ENCODE measurements at regions not wholly inside any gene's neighbourhood (a gene's known extent, or its start where the extent isn't known, plus 50 kb on each side); places are given as distances from the start of the nearest gene placed in this dataset.
"Not testable (repeated sequence)": the region's sequence is repeated elsewhere in the genome, so short reads cannot be mapped to it uniquely, and the experiment has no call there.

- TF ChIP-seq, protein P1, sequence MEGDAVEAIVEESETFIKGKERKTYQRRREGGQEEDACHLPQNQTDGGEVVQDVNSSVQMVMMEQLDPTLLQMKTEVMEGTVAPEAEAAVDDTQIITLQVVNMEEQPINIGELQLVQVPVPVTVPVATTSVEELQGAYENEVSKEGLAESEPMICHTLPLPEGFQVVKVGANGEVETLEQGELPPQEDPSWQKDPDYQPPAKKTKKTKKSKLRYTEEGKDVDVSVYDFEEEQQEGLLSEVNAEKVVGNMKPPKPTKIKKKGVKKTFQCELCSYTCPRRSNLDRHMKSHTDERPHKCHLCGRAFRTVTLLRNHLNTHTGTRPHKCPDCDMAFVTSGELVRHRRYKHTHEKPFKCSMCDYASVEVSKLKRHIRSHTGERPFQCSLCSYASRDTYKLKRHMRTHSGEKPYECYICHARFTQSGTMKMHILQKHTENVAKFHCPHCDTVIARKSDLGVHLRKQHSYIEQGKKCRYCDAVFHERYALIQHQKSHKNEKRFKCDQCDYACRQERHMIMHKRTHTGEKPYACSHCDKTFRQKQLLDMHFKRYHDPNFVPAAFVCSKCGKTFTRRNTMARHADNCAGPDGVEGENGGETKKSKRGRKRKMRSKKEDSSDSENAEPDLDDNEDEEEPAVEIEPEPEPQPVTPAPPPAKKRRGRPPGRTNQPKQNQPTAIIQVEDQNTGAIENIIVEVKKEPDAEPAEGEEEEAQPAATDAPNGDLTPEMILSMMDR (IDR thresholded peaks at IDR 0.05; ENCODE audit: low read depth, low read length, poor library complexity, severe bottlenecking), result not testable (repeated sequence)
- TF ChIP-seq EZH2phosphoT487 (IDR thresholded peaks at IDR 0.05; ENCODE audit: borderline replicate concordance, low read length), result not testable (repeated sequence)
Observed at GRCh38 chr9:97199683-97200082, 107.8 kb upstream of the CCDC180 start.

Data from DOHH2 (cell line).